ENCODE measurements at regions not wholly inside any gene's neighbourhood (a gene's known extent, or its start where the extent isn't known, plus 50 kb on each side); places are given as distances from the start of the nearest gene placed in this dataset.

- no peaks in the 10 kb centered on the region for H4K20me1 ChIP-seq (ENCODE audit: control insufficient read depth, insufficient read depth)
- DNase-seq (ENCODE audit: low read depth, low spot score) (no peak), FAIRE-seq (no peak), ATAC-seq (no peak)
- CTCF ChIA-PET: no interaction called here
- SMC1A ChIA-PET (ENCODE audit: uncharacterized antibody, unreplicated experiment): no interaction called here
- H2AFZ ChIP-seq (ENCODE audit: control insufficient read depth, low read depth, low read length): no peak overlapping the region
- RAD21 ChIA-PET (ENCODE audit: unreplicated experiment): no interaction called here
- BruUV-seq (replicated peaks): no TSS peak
- POLR2A ChIA-PET: no interaction called here
- no peak overlapping the region for H3K27ac ChIP-seq (ENCODE audit: control insufficient read depth, insufficient read depth)
- no peak overlapping the region for H3K9ac ChIP-seq (ENCODE audit: control insufficient read depth, insufficient read depth, low read length)
- no peaks in the 10 kb centered on the region for H3K36me3 ChIP-seq (ENCODE audit: control insufficient read depth in 2 of 2, insufficient read depth in 2 of 2, low read length in 1 of 2)
- in situ Hi-C loops (cut with MboI) (no loop called here), intact Hi-C loops (cut with micrococcal nuclease; ENCODE audit: unreplicated experiment) (no loop called here)
- no peaks in the 10 kb centered on the region for H3K79me2 ChIP-seq (ENCODE audit: control insufficient read depth, insufficient read depth, low read length)
- H3K4me2 ChIP-seq (ENCODE audit: control insufficient read depth, insufficient read depth): no peak overlapping the region
- H3K4me1 ChIP-seq (ENCODE audit: control insufficient read depth, insufficient read depth, low read length): no peaks in the 10 kb centered on the region
- no peaks in the 10 kb centered on the region for H3K9me3 ChIP-seq (replicated peaks; ENCODE audit: control insufficient read depth, insufficient read depth, low read length)
- H3K4me3 ChIP-seq: no peak overlapping the region
- no peaks in the 10 kb centered on the region for H3K27me3 ChIP-seq (replicated peaks in 1 of 2; ENCODE audit: control insufficient read depth in 2 of 2, insufficient read depth in 2 of 2, low read length in 1 of 2)
- TF ChIP-seq, protein P1, sequence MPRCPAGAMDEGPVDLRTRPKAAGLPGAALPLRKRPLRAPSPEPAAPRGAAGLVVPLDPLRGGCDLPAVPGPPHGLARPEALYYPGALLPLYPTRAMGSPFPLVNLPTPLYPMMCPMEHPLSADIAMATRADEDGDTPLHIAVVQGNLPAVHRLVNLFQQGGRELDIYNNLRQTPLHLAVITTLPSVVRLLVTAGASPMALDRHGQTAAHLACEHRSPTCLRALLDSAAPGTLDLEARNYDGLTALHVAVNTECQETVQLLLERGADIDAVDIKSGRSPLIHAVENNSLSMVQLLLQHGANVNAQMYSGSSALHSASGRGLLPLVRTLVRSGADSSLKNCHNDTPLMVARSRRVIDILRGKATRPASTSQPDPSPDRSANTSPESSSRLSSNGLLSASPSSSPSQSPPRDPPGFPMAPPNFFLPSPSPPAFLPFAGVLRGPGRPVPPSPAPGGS (IDR thresholded peaks at IDR 0.05; ENCODE audit: borderline replicate concordance, insufficient read depth, low read depth, low read length, poor library complexity, severe bottlenecking): no peak
- no peak for TF ChIP-seq PAX8 (IDR thresholded peaks at IDR 0.05)
- no peak for TF ChIP-seq ZNF592 (IDR thresholded peaks at IDR 0.05)
- no peak for TF ChIP-seq ETV6 (conservative IDR thresholded peaks at IDR 0.05 in 1 of 2, IDR thresholded peaks at IDR 0.05 in 1 of 2; ENCODE audit: borderline replicate concordance in 1 of 2, low read depth in 1 of 2)
- no peak for TF ChIP-seq FOS (IDR thresholded peaks at IDR 0.05; ENCODE audit: borderline replicate concordance, extremely low read depth, insufficient read length)
- TF ChIP-seq EP300 (IDR thresholded peaks at IDR 0.05; ENCODE audit: borderline replicate concordance in 1 of 2, control insufficient read depth in 1 of 2, low read depth in 2 of 2, low read length in 2 of 2): no peak
- no peak for TF ChIP-seq MYC (IDR thresholded peaks at IDR 0.05; ENCODE audit: insufficient read depth, insufficient read length, insufficient replicate concordance, low read length, severe bottlenecking)
- no peak for TF ChIP-seq CHD4 (IDR thresholded peaks at IDR 0.05)
- TF ChIP-seq PKNOX1 (IDR thresholded peaks at IDR 0.05): no peak
- TF ChIP-seq MXI1 (IDR thresholded peaks at IDR 0.05; ENCODE audit: low read depth, low read length): no peak
- TF ChIP-seq, protein P2, sequence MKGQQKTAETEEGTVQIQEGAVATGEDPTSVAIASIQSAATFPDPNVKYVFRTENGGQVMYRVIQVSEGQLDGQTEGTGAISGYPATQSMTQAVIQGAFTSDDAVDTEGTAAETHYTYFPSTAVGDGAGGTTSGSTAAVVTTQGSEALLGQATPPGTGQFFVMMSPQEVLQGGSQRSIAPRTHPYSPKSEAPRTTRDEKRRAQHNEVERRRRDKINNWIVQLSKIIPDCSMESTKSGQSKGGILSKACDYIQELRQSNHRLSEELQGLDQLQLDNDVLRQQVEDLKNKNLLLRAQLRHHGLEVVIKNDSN (IDR thresholded peaks at IDR 0.05; ENCODE audit: borderline replicate concordance, extremely low read length, insufficient read depth, low read depth, low read length): no peak
- no peak for TF ChIP-seq ASH2L (IDR thresholded peaks at IDR 0.05; ENCODE audit: borderline replicate concordance, low read depth)
- no peak for TF ChIP-seq FOXK2 (IDR thresholded peaks at IDR 0.05)
- TF ChIP-seq HCFC1 (IDR thresholded peaks at IDR 0.05; ENCODE audit: low read length): no peak
- TF ChIP-seq JUNB (IDR thresholded peaks at IDR 0.05): no peak
- TF ChIP-seq PBX3 (IDR thresholded peaks at IDR 0.05; ENCODE audit: insufficient replicate concordance, low read depth, low read length): no peak
These were observed 329.5 kb upstream of the ETAA1 start for GRCh38 chr2:67067656-67068055.

All from GM12878 (cell line).